Head of caudate nucleus (tissue), 42 donors: ENCODE measurements at regions not wholly inside any gene's neighbourhood (a gene's known extent, or its start where the extent isn't known, plus 50 kb on each side); places are given as distances from the start of the nearest gene placed in this dataset.
"Not testable (repeated sequence)": the region's sequence is repeated elsewhere in the genome, so short reads cannot be mapped to it uniquely, and the experiment has no call there.

Source experiments
- DNase-seq, 42 donors: peaks; one replicate each; pipeline versions ENCODE4 v3.0.0 to v3.0.0-alpha.2; 2020 to 2021; ENCODE audit warnings: mixed read lengths in 7 of 42
- intact Hi-C: fragments of 100-400 bp; cut with DNase I; formaldehyde crosslinking; loops from one replicate; pipeline ENCODE4 v1.15.0; 2022

DNA sequence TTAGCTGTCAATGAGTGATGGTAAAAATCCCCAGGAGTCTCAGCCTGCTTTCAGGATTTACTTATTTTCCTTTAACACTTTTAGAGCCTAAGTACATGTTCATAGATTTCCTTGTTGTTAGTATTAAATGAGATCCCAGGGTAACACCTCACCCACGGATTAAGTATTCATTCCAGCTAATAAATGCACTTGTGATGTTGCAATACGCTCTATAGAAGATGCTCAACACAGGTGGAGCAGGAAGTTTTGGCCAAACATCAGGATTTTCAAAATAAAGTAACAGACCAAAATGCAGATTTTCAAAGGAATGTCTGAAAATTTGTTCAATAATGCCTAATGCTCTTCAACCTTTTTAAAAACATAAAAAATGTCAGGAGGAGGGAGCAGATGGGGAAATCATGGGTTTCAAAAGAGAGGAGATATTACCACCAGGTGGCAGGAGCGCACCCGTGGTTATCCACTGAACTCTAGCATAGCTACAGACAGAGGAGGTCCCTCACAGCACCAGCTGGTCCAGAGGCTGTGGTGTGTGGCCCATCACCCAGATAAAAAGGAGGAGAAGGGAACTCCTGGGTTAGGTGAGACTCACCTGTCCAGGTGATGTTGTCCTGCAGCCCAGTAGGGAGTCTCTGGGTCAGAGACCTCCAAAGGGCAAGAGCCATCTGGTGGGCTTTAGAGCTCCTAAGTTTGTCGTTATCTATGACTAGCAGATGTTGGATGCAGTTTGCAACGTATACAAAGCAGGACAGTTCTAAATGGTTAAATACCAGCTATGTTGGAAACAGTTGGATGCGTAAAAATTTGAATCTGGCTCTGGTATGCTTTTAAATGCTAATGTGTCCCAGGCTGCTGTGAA, 1158.4 kb upstream of the TMEM132C start:
- intact Hi-C loops = loop anchor here (5.0 kb wide), 1 partner anchor 184 kb away; no protein-coding TSS in a partner anchor

DNA sequence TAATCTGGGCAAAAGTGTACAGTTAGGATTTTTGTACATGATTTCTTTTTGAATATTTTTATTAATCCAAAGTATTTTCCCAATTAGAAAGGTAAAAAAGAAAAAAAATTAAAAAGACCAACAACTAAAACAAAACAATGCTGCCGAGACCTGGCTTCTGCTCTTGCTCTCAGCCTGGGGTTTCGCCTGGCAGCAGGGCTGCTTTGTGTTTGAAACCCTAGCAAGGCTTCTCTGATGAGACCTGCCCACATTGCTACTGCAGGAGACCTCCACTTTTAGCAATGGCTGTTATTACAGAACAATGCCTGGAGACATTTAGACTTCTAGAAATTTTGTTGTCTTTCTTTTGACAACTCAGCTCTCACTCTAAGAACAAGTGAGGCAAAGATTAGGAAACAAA, 1153.0 kb upstream of the TMEM132C start:
- intact Hi-C loops = no loop called here
- DNase-seq = no peak

More for the DNA sequence above, 1158.4 kb upstream of the TMEM132C start:
- peak; percentile 38 to 88 (median 72) for DNase-seq

DNA sequence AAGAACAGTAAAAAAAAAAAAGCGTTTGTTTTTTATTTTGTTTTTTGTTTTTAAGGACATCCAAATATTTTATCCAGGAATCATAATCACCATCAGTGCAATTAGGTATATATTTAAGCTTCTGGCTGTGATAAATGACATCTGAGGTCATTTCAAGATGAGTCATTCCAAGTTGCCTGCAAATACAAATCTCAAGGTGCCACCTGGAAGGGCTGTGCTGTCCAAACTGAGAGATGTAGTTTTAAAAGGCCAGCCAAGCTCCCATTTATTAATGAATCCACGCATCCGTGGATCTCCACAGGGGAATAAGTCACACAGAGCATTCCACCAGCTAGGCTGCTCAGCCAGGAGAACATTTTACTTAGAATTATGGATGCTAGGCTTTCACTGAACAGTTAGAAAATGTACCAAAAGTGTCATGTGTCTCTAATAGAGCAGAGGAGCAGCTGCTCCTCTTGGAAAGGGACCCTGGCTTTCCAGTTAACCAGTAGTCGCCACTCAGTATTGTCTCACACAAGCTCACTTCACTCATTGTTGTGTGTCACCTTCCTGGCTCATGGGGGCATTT, 1151.4 kb upstream of the TMEM132C start:
- DNase-seq = no peak

DNA sequence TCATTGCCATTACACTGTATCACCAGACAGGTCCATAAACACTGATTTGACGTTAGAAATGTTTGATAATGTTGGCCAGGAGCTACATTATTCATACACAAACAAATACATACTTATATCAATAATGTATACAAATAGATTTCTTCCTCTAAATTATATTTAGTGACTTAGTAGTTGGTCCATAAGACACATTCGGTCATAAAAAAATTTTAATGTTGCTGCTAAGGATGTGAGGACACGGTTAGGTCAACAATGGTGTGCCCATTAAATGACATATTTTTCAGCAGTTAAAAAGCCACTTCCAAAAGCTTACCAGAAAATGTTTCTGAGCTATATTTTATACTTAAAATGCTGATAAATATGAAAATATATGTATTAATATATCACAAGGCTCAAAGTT, 1148.7 kb upstream of the TMEM132C start:
- no peak for DNase-seq
- intact Hi-C loops = no loop called here

More for the DNA sequence above, 1151.4 kb upstream of the TMEM132C start:
- intact Hi-C loops = no loop called here

DNA sequence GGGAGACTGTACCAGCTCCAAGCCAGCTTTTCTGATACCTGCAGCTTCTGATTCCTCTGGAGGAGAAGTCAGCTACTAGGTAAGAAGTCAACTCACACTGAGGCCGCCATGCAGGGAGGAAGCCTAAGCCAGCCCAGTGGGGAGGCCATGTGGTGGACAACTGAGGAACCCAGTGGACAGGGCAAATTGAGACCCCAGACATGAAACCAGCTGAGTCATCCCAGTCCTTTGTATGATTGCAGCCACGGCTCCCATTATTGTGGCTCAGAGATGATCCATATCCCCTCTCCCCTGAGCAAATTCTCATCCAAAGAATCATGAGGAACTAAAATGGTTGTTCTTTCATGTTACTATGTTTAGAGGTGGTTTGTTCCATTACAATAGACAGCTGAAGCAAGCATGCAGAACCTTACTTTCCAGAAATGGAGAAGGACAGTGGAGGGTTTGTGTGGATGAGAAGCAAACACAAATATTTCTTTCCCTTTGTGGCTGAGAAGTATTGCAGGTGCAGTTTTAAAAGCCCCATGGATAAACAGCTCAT, 1147.3 kb upstream of the TMEM132C start:
- no peak for DNase-seq
- intact Hi-C loops = no loop called here

DNA sequence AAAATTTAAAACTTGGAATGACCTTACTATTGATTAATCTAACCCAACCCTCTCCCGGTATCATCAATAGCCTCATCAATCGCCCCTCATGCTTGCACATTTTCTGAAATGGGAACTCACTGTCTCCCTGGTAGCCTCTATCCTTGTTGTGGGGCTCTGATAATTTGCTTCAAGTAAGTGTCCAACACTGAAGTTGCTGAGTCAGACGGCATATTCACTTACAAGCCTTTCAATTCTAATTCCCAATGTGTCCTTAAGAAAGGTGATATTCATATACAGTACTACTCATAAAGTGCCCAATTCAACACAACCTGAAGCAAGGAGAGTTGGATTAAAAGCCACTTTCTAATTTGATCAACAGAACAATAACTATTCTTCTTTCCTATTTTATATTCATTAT, 1146.1 kb upstream of the TMEM132C start:
- intact Hi-C loops = no loop called here
- no peak for DNase-seq

DNA sequence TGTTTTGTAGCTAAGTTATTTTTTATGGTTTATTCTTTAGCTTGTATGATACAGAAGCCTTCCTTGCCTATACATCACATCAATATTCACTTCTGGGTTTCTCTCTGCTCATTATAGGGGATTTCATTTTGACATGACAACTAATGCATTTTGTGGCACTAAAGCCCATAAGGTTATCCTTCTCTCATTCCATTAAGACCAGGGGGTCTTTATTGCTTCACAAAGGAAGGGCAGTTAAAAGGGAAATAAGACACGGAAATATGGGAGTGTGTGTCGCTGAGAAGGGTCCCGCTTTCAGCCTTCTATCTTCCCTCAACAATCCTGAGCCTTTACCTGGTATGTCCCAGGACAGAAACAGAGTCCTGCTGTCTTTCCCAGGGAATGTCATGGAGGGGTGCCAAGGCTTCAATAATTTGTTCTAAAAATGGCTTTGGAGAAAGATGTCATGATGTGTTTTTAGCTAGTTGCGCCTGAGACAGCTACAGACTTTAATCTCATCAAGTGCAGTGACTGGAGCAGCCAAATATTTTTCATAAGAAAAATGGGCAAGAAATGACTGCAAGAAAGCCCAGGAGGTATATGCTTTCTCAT, 1145.4 kb upstream of the TMEM132C start:
- intact Hi-C loops = no loop called here
- no peak for DNase-seq

DNA sequence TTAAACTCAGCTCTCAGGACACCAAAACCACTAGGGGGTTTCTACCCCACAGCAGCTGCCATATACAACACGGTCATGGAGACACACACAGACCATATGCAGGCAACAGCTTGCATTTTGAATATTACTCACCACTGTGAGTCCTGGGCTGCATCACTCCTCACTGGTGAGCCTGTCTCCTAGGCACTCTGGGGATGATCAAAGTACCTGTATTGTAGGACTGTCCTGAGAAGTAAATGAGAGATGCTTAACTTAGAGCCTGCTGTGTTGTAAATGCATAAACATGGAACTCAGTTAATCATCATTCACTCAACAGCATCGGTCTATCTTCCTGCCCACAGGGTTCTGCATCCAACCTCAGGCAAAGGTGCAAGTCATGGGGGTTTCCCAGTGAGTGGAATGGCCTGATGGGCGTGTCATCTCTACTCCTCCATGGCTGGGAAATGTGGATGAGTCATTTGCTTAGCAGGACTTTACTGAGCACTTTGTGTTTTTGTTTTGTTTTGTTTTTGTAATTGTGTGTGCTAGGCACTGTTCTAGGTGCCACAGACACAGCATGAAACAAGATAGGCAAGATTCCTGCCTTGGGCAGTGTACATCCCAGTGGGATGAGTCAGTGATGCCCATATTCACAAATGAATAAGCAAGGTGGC, 1141.2 kb upstream of the TMEM132C start:
- intact Hi-C loops = no loop called here

DNA sequence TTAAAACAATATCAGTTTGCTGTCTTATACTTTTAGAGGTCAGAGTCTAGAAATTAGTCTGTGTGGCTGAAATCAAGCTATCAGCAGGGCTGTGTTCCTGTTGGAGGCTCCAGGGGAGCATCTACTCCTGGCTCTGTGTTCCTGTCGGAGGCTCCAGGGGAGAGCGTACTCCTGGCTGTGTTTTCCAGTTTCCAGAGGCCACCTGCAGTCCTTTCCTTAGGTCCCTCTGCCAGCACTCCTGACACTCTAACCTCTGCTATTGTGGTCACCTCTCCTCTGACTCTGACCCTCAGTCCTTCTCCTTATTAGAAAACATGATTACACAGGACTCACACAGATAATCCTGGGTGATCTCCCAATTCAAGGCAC, 1140.7 kb upstream of the TMEM132C start:
- intact Hi-C loops = no loop called here
- DNase-seq = no peak

More for the DNA sequence above, 1141.2 kb upstream of the TMEM132C start:
- no peak for DNase-seq

DNA sequence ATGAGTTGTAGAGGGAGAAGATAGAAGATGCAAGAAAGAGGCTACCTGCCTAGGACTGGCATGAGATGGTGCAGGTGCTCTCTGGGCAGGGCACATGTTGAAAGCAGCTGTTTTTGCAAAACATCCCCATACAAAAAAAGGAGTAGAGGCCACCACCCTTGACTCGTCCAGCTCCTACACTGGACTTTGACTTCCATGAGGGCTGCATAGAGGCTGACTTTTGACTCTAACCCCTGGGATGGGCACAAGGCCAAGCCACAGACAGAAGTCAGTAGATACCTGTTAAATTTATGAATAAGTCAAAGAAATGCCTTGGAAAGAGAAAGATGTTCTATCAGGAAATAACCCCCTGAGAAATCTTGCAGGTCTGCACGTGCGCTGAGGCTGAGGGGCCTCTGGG, 1139.1 kb upstream of the TMEM132C start:
- no peak for DNase-seq
- intact Hi-C loops = no loop called here

DNA sequence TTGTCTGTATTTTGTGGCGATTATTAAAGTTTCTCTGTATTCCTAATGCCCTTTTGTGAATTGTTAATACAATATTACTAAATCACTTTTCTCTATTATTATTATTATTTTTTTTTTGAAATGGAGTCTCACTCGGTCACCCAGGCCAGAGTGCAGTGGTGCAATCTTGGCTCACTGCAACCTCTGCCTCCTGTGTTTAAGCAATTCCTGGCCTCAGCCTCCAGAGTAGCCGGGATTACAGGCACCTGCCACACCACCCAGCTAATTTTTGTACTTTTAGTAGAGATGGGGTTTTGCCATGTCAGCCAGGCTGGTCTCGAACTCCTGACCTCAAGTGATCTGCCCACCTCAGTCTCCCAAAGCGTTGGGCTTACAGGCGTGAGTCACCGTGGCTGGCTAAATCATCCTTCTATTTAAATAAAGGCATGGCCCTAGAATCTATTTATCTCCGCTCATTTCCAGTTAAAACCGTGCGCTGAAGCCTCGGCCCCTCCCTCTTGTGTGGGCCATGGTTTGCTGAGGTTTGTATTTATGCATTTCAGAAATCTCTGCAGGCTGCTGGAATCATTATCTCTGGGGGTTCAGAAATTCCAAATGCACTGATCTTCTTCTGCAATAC, 1136.4 kb upstream of the TMEM132C start:
- DNase-seq = no peak
- intact Hi-C loops = no loop called here

DNA sequence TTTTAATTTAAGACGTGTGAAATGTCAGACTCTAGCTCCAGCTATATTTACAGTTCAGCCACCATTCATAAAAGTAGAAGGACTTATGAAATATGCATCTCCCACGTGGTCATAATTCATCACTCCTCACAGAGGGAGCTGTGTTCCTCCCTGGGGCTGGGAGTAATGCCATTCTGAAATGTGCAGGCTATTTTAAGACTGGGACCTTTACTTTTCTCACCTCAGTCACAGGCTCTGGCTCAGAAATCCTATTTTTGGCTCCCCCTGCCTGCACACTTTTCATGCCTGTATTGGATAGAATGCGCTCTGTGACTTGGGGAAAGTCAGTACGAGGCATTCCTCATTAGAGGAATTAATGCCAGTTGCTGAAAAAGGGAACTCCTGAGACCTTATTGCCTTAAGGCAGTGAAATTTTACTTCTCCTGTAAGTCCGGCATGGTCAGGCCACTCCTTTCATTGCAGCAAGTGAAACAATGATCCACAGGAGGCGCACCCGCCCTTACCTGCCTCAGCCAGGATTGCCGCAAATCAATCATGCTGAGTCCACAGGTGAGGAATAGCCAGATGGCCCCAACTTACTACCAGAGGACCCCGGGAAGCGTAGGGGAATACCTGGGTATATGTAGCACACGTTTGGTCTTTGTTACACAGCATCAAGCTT, 1133.2 kb upstream of the TMEM132C start:
- intact Hi-C loops = no loop called here
- no peak for DNase-seq

DNA sequence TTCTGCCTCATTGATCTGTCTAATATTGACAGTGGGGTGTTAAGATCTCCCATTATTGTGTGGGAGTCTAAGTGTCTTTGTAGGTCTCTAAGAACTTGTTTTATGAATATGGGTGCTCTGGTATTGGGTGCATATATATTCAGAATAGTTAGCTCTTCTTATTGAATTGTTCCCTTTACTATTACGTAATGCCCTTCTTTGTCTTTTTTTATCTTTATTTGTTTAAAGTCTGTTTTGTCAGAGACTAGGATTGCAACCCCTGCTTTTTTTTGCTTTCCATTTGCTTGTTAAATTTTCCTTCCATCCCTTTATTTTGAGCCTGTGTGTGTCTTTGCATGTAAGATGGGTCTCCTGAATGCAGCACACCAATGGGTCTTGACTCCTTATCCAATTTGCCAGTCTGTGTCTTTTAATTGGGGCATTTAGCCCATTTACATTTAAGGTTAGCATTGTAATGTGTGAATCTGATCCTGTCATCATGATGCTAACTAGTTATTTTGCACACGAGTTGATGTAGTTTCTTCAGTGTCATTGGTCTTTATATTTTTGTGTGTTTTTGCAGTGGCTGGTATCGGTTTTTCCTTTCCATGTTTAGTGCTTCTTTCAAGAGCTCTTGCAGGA, 1126.0 kb upstream of the TMEM132C start:
- DNase-seq, intact Hi-C loops: not testable (repeated sequence)

DNA sequence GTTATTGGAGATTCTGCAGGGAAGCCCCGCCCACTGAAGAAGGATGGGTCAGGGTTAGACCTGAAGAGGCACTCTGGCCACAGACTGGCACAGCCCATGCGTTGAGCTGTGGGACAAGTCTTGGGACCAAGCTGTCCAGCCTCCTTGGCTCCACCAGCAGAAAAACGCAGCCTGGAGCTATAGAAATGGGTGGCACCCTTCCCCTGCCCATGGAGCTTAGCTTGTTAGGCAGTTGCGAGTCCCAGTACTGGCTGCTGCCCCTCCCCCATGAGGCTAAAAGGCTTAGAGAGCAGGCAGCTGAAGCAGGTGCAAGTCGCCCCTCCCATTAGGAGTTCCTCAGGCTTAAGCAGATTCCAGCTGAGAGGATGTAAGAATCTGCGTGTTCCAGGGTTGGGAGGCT, 1124.0 kb upstream of the TMEM132C start:
- intact Hi-C loops = no loop called here
- no peak for DNase-seq

DNA sequence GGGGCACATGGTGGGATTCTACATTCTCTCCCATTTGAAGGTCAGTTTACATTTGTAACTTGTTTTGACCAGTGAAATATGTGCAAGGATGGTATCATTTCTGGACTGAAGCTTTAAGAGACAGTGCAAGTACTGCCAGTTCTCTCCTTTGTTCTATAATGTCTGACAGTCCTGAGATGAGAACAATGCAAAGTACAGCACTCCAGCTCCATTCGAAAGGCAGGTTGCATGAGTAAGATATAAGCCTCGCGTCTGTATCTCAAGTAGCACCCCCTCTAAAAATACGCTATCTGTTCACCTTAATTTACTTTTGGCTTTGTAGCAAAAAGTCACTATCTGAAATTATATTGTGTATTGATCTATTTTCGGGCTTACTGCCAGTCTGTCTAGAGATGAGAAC, 1122.2 kb upstream of the TMEM132C start:
- intact Hi-C loops = no loop called here
- DNase-seq = no peak

DNA sequence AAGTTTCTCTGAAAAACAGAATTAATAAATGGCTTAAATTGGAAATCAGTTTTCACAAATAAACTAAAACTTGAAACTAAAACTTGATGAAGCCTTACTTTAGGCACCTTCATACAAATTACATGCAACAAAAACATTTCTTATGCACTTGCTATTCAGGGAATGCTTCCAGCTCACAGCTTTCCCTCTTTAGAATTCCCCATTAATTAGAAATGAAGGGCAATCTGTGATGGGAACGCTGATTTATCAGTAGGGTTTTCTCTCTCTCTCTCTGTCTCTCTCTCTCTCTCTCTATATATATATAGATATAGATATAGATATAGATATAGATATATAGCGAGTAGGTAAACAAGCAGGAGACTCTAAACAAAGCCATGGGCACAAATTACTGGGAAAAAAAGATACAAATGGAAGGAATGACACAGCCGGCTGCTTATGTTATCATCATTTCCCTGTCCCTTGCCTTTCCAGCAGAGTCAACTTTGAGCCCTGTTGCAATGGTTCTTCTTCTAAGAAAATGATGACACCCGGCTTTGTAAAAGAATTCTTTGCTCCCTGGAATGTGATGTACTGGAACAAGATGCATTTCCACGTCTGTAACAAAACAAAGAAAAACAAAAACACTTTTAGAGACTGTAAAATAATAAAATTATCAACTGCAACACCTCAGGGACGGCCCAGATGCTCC, 1121.6 kb upstream of the TMEM132C start:
- intact Hi-C loops = no loop called here
- DNase-seq = no peak

DNA sequence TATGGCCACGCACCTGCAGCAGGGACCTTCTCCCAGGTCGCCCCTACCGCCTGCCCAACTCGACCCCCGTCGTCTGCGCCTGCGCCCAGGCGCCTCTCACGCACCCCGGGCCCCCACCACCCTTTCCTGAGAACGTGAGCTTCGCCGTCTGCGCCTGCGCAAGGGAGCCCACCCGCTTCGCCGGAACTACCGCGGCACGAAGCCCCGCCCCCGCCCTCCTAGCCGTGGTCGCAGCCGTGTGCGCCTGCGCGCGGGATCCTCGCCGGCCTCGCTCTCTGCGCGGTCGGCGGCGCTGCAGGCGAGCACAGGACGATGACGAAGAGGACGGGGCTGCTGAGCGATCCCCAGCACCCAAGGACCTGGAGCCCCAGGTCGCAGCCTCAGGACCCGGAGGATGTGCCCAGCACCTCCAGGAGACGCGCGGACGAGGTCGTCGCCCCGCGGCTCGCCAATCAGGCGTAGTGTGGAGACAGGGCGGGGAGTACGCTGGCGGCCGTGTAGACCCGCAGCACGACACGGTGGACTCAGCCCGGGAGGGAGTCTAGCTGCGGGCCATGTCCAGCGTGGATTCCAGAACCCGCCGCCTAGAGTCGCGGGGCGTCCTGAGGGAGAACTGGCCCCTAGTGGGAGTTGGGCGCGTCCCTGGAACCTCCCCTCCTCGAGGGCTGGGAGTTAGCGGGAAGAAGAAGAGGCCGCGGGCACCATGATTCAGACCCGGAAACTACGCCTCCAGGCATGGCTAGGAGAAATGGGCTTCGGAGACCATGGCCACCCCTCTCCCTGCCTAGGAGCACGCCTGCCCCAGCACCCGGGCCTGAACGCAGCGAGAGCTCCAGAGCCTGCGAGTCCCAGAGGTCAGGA, 1120.8 kb upstream of the TMEM132C start:
- intact Hi-C loops = no loop called here

More for the DNA sequence above, 1120.8 kb upstream of the TMEM132C start:
- DNase-seq = peak; percentile 44 to 92 (median 82)
